ENCODE measurements at regions not wholly inside any gene's neighbourhood (a gene's known extent, or its start where the extent isn't known, plus 50 kb on each side); places are given as distances from the start of the nearest gene placed in this dataset.
A peak's percentile ranks its signal among the peaks of the same experiment; 100 is the strongest.

DNA sequence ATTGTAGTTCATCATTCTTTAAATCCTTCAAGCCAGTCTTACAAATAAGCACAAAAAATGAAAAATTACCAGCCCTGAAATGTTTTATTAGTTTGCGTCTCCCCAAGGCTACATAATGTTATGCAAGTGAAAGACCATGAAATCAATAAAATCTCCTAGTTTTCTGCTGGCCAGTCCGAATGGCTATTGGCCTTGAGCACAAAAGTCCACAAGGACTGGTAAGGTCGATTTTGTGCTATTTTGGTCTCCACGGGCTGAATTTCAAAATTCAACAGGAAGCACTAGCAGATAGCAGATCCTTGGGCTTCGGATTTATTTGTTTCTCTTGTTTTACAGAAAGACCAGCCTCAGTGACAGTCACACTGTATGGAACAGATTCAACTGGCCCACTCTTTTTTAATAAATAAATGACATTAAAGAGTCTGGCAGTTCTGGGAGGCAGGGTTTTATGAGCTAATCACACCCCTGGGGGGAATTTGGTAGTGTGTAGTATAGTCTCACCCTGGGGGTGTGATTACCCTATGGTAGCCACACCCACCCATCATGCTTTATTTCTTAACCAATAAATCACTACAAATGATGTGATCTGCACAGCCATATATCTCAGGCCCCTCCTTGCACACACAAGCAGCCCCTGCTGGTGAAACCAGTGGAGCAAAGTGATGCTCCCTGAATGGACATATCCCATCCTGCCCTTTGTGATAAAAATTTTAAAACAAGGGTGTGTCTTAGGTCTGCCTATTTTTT, 51.1 kb upstream of the TMEM33 start:
- no peak for DNase-seq

- DNase-seq: peak in 11 of 56 donors; percentile 2 to 54 (median 11)
Observed at GRCh38 chr4:41882625-41883347, 52.4 kb upstream of the TMEM33 start.

GRCh38 chr4:41881981-41882624, 53.1 kb upstream of the TMEM33 start:
- DNase-seq: no peak

DNA sequence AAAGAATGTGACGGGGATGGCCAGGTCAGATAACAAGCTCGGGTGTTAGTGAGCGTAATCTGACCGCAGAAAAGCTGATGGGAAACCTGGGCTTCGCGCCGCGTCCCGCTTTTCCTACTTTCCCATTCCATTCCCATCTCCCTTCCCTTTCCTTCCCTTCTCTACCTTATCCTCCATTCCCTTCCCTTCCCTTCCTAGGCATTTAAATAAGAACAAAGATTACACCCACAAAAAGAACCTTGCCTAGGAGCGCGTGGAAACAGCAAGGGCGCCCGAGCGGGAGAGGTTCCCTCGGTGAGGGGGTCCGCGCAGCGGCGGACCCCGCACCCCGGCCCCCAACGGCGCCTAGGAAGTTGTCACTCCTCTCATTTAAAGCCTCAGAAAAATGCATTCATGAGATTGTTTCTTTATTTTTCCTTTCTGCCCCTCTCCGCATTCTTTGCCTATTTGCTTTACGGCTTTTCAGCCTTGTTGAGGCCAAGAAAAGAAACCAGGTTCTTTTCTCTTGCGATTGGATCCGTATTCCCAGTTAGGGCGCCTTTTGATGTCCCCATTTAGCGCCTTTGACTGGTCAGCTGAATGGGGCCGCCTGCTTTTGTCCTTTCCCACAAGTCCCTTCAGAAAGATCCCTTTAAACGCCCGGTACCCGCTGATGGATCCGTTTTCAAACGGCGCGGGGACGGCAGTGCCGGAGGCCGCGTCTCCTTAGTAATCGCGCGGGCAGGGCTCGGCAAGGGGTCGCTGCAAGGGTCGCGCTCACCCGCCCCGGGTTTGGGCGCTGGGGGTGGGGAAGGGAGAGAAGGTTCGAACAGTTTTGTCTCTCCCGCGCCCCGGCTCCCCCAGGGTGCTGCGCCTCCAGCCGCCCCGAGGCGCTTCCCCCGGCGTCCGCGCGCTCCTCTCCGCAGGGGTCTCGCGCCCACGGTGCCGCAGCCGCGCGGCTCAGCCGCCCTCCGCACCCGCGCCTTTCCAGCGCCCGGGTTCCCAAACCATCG, 54.1 kb upstream of the TMEM33 start:
- DNase-seq: no peak

DNA sequence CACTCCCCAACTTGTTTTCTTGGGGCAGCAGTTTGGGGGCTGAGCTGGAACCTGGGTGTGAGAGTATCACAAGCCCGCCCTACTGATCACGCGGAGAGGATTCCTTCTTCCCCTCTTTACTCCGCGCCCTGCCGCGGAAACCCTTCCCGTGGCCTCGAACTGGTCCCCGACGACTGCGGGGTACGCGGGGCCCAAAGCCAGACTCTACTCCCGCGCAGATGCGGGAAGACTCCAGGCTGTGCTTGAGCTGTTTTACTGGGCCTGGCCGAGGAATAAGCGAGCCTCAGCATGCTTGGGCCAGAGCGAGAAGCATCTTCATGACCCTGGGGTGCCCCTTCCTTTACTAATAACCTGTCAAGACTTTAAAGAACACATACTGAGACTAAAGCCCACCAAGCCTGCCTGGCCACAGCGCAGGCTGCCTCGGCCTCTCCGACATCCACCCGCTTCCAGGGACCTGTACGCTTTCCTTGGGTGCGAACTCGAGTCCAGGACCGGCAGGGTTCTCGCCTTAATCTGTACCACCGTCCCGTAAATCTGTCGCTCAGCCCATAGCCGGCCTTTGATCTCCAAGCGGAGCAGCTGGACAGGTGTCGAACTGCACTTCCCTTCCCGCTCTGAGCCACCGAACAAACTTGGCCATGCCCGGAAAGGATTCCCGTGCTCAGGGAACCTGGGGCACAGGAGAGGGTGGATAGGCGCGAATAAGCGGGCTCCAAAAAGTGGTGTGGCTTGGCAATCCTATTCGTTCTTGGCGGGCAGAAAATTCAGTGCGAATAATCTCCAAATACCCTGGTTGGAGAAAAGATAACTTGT, 55.0 kb upstream of the TMEM33 start:
- DNase-seq: no peak

- no peak for DNase-seq
Observed at GRCh38 chr4:41879552-41879951, 55.7 kb upstream of the TMEM33 start.

DNA sequence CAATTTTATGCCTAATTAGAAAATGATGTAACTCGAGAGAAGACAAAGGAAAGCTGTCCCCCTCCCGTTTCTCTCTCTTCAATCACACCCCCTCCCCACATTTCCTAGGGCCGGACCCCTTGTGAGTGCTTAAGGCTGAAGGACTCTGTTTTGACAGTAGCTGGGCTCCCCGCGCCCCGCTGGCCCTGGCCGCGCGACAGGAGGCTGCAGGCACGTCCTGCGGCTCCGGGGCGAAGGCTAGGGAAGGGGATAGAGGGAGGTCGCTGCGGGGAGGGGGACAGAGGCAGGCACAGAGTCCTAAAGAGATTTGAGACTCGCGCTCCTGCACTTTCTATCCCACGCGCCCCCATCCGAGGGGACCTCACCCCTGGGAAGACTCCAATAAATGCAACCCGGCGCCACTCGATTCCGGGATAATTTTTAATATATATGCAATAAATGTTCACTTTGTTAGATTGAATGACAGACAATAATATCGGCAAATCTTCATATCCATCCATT, 56.2 kb upstream of the TMEM33 start:
- no peak for DNase-seq

DNA sequence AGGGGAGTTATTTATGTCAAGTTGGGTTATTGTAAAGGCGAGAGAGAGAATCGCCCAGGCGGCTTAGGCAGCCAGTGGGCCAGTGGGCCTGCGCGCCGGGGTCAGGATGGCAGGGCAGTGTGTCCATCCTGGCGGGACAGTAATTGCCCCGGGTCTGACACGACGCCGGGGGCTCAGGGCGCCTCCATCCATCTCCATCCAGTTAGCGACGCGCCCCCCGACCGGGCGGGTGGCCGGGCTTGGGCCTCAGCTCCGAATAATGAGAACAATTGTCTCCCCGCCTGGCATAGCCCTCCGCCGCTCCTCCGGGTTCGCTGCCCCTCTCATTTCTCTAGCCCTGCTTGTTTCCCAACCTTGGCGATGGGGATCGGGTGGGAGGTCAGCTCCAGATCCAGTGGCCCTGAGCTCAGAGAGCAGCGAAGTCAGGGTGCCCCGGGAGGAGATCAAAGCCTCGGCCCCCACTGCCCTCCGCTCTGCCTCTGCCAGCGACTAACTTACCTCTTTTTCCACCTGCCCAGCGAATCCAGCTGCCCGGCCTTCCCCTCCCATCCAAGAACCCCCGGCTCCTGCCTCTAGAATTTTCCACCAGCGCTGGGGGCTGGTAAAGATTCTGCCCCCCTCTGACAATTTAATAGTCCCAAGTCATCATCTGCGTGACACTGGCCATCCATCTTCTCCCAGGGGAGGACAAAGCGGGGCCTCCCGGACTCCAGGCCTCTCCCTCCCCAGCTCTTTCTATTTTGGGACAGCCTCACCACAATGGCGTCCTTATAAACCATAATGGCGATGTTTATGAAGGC, 56.9 kb upstream of the TMEM33 start:
- no peak for DNase-seq

GRCh38 chr4:41877020-41877796, 58.0 kb upstream of the TMEM33 start:
- DNase-seq: no peak

GRCh38 chr4:41874873-41875272, 60.4 kb upstream of the TMEM33 start:
- no peak for DNase-seq

DNA sequence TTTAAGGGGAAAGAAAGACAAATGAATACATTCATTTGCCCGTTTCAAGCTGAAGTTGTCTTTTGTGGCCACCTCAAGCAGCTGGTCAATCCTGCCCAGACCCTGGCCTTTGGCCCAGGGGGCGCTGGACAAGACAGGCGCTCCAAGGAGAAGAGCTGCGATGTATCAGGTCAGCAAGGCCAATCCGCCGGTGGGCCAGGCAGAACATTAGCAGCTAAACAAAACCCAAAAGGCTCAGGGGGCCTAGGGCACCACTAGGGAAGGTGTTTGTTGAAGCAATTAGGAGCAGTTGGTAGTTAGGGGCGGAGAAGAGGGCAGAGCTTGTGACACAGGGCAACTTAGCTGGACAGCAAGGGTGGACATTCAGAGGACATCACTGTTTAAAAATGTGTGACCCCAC, 60.8 kb upstream of the TMEM33 start:
- no peak for DNase-seq

GRCh38 chr4:41873380-41874295, 61.6 kb upstream of the TMEM33 start:
- DNase-seq: no peak

DNA sequence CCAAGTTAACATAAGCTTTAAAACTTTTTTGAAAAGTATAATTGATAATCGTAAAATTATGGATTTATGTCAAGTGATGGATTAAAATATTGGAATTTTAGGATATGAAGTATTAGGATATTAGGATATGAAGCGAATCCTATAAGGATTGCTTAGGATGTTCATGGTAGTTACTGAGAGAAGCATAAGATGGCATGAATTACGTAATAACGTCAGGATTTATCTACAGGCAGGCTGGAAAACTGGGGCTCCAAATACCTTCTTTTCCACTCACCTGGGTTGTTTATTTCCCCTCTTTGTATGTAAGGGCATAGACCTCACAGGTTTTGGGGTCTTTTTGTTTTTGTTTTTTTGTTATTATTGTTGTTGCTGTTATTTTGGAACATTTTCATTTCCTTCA, 65.2 kb upstream of the TMEM33 start:
- no peak for DNase-seq

- peak in 5 of 56 donors; percentile 6 to 34 (median 18) for DNase-seq
Observed at GRCh38 chr4:41866799-41867677, 68.2 kb upstream of the TMEM33 start.

GRCh38 chr4:41865981-41866798, 69.0 kb upstream of the TMEM33 start:
- no peak for DNase-seq
